Keratinocyte (primary cell): ENCODE measurements at regions not wholly inside any gene's neighbourhood (a gene's known extent, or its start where the extent isn't known, plus 50 kb on each side); places are given as distances from the start of the nearest gene placed in this dataset.

ENCODE experiments used
- CTCF ChIP-seq, 3 experiments: IDR thresholded peaks in 1 of 3; conservative IDR thresholded peaks in 1 of 3; optimal IDR thresholded peaks in 1 of 3; 2 replicates in 2 of 3; 3 replicates in 1 of 3; pipeline versions ENCODE3 to v1.5.1; 2011; ENCODE audit warnings: low read length in 3 of 3, mild to moderate bottlenecking in 3 of 3, moderate library complexity in 2 of 3, control low read depth in 1 of 3, inconsistent platforms in 1 of 3; ENCODE audit not compliant: insufficient read depth in 2 of 3; ENCODE audit errors: extremely low read depth in 1 of 3
- EZH2 ChIP-seq: IDR thresholded peaks from one replicate; pipeline ENCODE4 v1.6.1; 2012; ENCODE audit warnings: inconsistent platforms, mild to moderate bottlenecking, low read length, moderate library complexity

GRCh38 chr13:73767191-73767741 is 366.9 kb downstream of the KLF12 start:
- TF ChIP-seq CTCF (optimal IDR thresholded peaks at IDR 0.05 in 1 of 3, IDR thresholded peaks at IDR 0.05 in 1 of 3, conservative IDR thresholded peaks at IDR 0.05 in 1 of 3; ENCODE audit: extremely low read depth in 1 of 3, insufficient read depth in 2 of 3, low read length in 3 of 3) (no peak), EZH2 (no peak)
